NCI-H2107 treated with DMSO at 0.1 percent for 48 hours (cell line): ENCODE measurements at regions not wholly inside any gene's neighbourhood (a gene's known extent, or its start where the extent isn't known, plus 50 kb on each side); places are given as distances from the start of the nearest gene placed in this dataset.
"Not testable (repeated sequence)": the region's sequence is repeated elsewhere in the genome, so short reads cannot be mapped to it uniquely, and the experiment has no call there.

ENCODE experiments used
- DNase-seq: peaks from one replicate; lab custom pipeline; 2025; ENCODE audit not compliant: unreplicated experiment; lab: John Stamatoyannopoulos, UW

- no peak for DNase-seq
Measured at GRCh38 chr7:52782348-52782747, 253.1 kb upstream of the POM121L12 start.

GRCh38 chr7:52781250-52781649, 254.2 kb upstream of the POM121L12 start:
- no peak for DNase-seq

GRCh38 chr7:52779004-52779403, 256.4 kb upstream of the POM121L12 start:
- no peak for DNase-seq

GRCh38 chr7:52777051-52777822, 258.2 kb upstream of the POM121L12 start:
- no peak for DNase-seq

GRCh38 chr7:52775876-52776275, 259.6 kb upstream of the POM121L12 start:
- DNase-seq = no peak

GRCh38 chr7:52771177-52771576, 264.3 kb upstream of the POM121L12 start:
- DNase-seq = no peak

GRCh38 chr7:52764492-52765169, 270.8 kb upstream of the POM121L12 start:
- DNase-seq = no peak

GRCh38 chr7:52758356-52758755, 277.1 kb upstream of the POM121L12 start:
- DNase-seq = no peak

- DNase-seq = no peak
Measured at GRCh38 chr7:52753855-52754254, 281.6 kb upstream of the POM121L12 start.

- no peak for DNase-seq
Measured at GRCh38 chr7:52752891-52753290, 282.5 kb upstream of the POM121L12 start.

- DNase-seq = no peak
Measured at GRCh38 chr7:52749880-52750279, 285.6 kb upstream of the POM121L12 start.

GRCh38 chr7:52747817-52748216, 287.6 kb upstream of the POM121L12 start:
- no peak for DNase-seq

GRCh38 chr7:52741670-52742290, 293.7 kb upstream of the POM121L12 start:
- DNase-seq = no peak

GRCh38 chr7:52735656-52736055, 299.8 kb upstream of the POM121L12 start:
- no peak for DNase-seq

GRCh38 chr7:52728683-52729082, 306.8 kb upstream of the POM121L12 start:
- not testable (repeated sequence) for DNase-seq

GRCh38 chr7:52727632-52728031, 307.8 kb upstream of the POM121L12 start:
- no peak for DNase-seq

GRCh38 chr7:52726986-52727385, 308.4 kb upstream of the POM121L12 start:
- no peak for DNase-seq

- DNase-seq = no peak
Measured at GRCh38 chr7:52726493-52726892, 308.9 kb upstream of the POM121L12 start.

GRCh38 chr7:52723606-52724005, 311.8 kb upstream of the POM121L12 start:
- DNase-seq = no peak

GRCh38 chr7:52720856-52721255, 314.6 kb upstream of the POM121L12 start:
- DNase-seq = no peak

- DNase-seq = no peak
Measured at GRCh38 chr7:52719677-52720076, 315.8 kb upstream of the POM121L12 start.

GRCh38 chr7:52715701-52716100, 319.7 kb upstream of the POM121L12 start:
- no peak for DNase-seq
